GM23338 (cell line): ENCODE measurements at regions not wholly inside any gene's neighbourhood (a gene's known extent, or its start where the extent isn't known, plus 50 kb on each side); places are given as distances from the start of the nearest gene placed in this dataset.

ENCODE experiments used
- ATAC-seq: fragments of 200-7000 bp; cut with Tn5 transposase; 3 replicates; pipeline ENCODE4 v1.9.1; 2020
- DNase-seq: peaks from one replicate; pipeline ENCODE4 v3.0.0-alpha.2; 2015; ENCODE audit warnings: low spot score
- H2AFZ ChIP-seq: fragments of 200-600 bp; sonication (generic); 2 replicates; pipeline ENCODE4 v1.8.0; 2016; ENCODE audit warnings: antibody characterized with exemption, mild to moderate bottlenecking, moderate library complexity
- H3F3A ChIP-seq: fragments of 200-600 bp; sonication (generic); replicated peaks from 2 replicates; pipeline ENCODE4 v1.8.0; 2017; ENCODE audit warnings: antibody characterized with exemption, mixed run types, low read depth
- H3K27ac ChIP-seq: fragments of 200-600 bp; sonication (generic); 2 replicates; pipeline ENCODE4 v1.6.1; 2016; ENCODE audit warnings: low read depth
- H3K27me3 ChIP-seq: fragments of 200-600 bp; sonication (generic); 2 replicates; pipeline ENCODE4 v1.8.0; 2016; ENCODE audit warnings: mild to moderate bottlenecking, mixed run types, moderate library complexity; ENCODE audit not compliant: insufficient read depth
- H3K36me3 ChIP-seq: fragments of 200-600 bp; sonication (generic); 2 replicates; pipeline ENCODE4 v1.8.0; 2016; ENCODE audit warnings: mild to moderate bottlenecking; ENCODE audit not compliant: insufficient read depth
- H3K4me1 ChIP-seq: fragments of 200-600 bp; sonication (generic); 2 replicates; pipeline ENCODE4 v1.8.0; 2016; ENCODE audit warnings: mild to moderate bottlenecking, moderate library complexity; ENCODE audit not compliant: insufficient read depth
- H3K4me2 ChIP-seq: fragments of 200-600 bp; sonication (generic); 2 replicates; pipeline ENCODE4 v1.7.1; 2017; ENCODE audit warnings: mixed run types
- H3K4me3 ChIP-seq: fragments of 200-600 bp; sonication (generic); 2 replicates; pipeline ENCODE4 v1.6.1; 2016; ENCODE audit warnings: mixed run types
- H3K79me2 ChIP-seq: fragments of 200-600 bp; sonication (generic); replicated peaks from 2 replicates; pipeline ENCODE4 v1.8.0; 2017; ENCODE audit warnings: mild to moderate bottlenecking; ENCODE audit not compliant: insufficient read depth
- H3K9me2 ChIP-seq: fragments of 200-600 bp; sonication (generic); 2 replicates; pipeline ENCODE4 v1.8.0; 2017; ENCODE audit not compliant: insufficient read depth
- H4K20me1 ChIP-seq: fragments of 200-600 bp; sonication (generic); replicated peaks from 2 replicates; pipeline ENCODE4 v1.8.0; 2017; ENCODE audit warnings: mild to moderate bottlenecking; ENCODE audit not compliant: insufficient read depth
- H3K27ac Mint-ChIP-seq: 2 replicates; pipeline ENCODE4 v1.8.0; 2020; ENCODE audit warnings: inconsistent platforms, mild to moderate bottlenecking, moderate library complexity, mixed read lengths
- H3K27me3 Mint-ChIP-seq: 3 replicates; pipeline ENCODE4 v1.8.0; 2022; ENCODE audit warnings: low read depth, mild to moderate bottlenecking, moderate library complexity, mixed read lengths, inconsistent platforms; ENCODE audit not compliant: insufficient read depth, poor library complexity
- H3K36me3 Mint-ChIP-seq: 3 replicates; pipeline ENCODE4 v1.8.0; 2021; ENCODE audit warnings: low read depth, mild to moderate bottlenecking, inconsistent platforms, moderate library complexity, mixed read lengths
- H3K4me1 Mint-ChIP-seq: 3 replicates; pipeline ENCODE4 v1.8.0; 2020; ENCODE audit warnings: mild to moderate bottlenecking, inconsistent platforms, mixed read lengths
- H3K4me3 Mint-ChIP-seq: 3 replicates; pipeline ENCODE4 v1.8.0; 2021; ENCODE audit warnings: moderate library complexity, mild to moderate bottlenecking, inconsistent platforms, mixed read lengths
- H3K9me3 Mint-ChIP-seq: 3 replicates; pipeline ENCODE4 v1.8.0; 2020; ENCODE audit warnings: moderate library complexity, mild to moderate bottlenecking, inconsistent platforms, mixed read lengths
- CREB1 ChIP-seq: fragments of 250-450 bp; sonication (Bioruptor Pico); IDR thresholded peaks from 2 replicates; pipeline ENCODE4 v1.5.0; 2020; ENCODE audit warnings: low read depth, mild to moderate bottlenecking, moderate library complexity
- NANOG ChIP-seq: IDR thresholded peaks from 2 replicates; pipeline ENCODE4 v1.6.1; 2016; ENCODE audit warnings: antibody characterized with exemption, borderline replicate concordance
- POLR2AphosphoS5 ChIP-seq: IDR thresholded peaks from 2 replicates; pipeline ENCODE4 v1.6.1; 2016; ENCODE audit warnings: antibody characterized with exemption, low read depth
- TF ChIP-seq, protein P1 (sequence below), 2 experiments: fragments of 200-600 bp in 1 of 2; sonication (generic) in 1 of 2; conservative IDR thresholded peaks; 2 replicates each; pipeline versions ENCODE4 v1.5.1 to v1.6.1; 2016 to 2017; ENCODE audit warnings: antibody characterized with exemption in 2 of 2, low read depth in 2 of 2, mild to moderate bottlenecking in 2 of 2, moderate library complexity in 1 of 2
- TF ChIP-seq, protein P2 (sequence below): IDR thresholded peaks from one replicate; pipeline ENCODE4 v1.6.1; 2018; ENCODE audit warnings: antibody characterized with exemption; ENCODE audit not compliant: unreplicated experiment

DNA sequence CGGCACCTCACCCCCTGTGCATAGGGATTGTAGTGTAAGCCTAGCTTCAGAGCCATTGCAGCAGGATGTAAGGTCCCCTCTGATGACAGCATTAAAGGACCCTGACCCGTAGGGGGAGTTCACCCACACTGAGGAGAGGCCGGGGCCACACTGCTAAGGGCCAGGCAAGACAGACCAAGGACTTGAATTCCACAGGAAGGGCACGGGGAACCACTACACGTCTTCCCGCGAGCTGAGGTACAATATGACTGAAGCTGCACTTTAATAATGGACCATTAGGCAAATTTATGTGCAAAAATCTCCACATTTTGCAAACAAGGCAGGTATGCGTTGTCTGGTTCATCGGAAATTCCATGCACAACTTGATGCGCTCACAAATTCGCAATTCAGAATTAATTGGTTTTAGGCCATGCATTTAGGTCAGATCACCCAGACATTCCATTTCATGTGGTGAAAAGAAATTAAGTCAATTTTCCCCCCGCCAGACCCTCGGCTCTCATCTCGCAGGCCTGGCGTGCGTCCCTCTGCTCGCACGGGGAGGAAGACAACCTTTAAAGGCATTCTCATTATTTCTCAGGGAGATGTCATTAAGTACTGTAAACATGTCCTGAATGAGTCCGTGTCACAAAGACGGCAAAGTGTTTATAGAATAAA lies 111.8 kb downstream of the FOXA2 start:
- ATAC-seq = peak; percentile 89
- Histone ChIP-seq H3F3A (no peaks in the 10 kb centered on the region), H2AFZ (no peak overlapping the region), H4K20me1 (no peaks in the 10 kb centered on the region), H3K36me3 (no peaks in the 10 kb centered on the region), H3K4me1 (no peaks in the 10 kb centered on the region), H3K79me2 (no peaks in the 10 kb centered on the region), H3K4me3 (no peak overlapping the region), H3K27me3 (no peaks in the 10 kb centered on the region), H3K4me2 (no peak overlapping the region), H3K27ac (no peak overlapping the region), H3K9me2 (no peaks in the 10 kb centered on the region)
- no peaks in the 10 kb centered on the region for H3K36me3 Mint-ChIP-seq
- no peak overlapping the region for H3K27ac Mint-ChIP-seq
- H3K27me3 Mint-ChIP-seq = no peaks in the 10 kb centered on the region
- H3K4me3 Mint-ChIP-seq = no peak overlapping the region
- DNase-seq = peak; percentile 57
- peaks cover 3% of the 10 kb centered on the region; the same call in 1 of the 3 replicates for H3K9me3 Mint-ChIP-seq
- H3K4me1 Mint-ChIP-seq = peaks cover 3% of the 10 kb centered on the region; the same call in 1 of the 3 replicates
- no peak for TF ChIP-seq CREB1 (CRISPR knock-in tag)
- TF ChIP-seq, protein P1, sequence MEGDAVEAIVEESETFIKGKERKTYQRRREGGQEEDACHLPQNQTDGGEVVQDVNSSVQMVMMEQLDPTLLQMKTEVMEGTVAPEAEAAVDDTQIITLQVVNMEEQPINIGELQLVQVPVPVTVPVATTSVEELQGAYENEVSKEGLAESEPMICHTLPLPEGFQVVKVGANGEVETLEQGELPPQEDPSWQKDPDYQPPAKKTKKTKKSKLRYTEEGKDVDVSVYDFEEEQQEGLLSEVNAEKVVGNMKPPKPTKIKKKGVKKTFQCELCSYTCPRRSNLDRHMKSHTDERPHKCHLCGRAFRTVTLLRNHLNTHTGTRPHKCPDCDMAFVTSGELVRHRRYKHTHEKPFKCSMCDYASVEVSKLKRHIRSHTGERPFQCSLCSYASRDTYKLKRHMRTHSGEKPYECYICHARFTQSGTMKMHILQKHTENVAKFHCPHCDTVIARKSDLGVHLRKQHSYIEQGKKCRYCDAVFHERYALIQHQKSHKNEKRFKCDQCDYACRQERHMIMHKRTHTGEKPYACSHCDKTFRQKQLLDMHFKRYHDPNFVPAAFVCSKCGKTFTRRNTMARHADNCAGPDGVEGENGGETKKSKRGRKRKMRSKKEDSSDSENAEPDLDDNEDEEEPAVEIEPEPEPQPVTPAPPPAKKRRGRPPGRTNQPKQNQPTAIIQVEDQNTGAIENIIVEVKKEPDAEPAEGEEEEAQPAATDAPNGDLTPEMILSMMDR (conservative IDR thresholded peaks at IDR 0.05; ENCODE audit: low read depth in 2 of 2) = peak; percentile 31 to 51; a peak in 3 of 4 replicates

DNA sequence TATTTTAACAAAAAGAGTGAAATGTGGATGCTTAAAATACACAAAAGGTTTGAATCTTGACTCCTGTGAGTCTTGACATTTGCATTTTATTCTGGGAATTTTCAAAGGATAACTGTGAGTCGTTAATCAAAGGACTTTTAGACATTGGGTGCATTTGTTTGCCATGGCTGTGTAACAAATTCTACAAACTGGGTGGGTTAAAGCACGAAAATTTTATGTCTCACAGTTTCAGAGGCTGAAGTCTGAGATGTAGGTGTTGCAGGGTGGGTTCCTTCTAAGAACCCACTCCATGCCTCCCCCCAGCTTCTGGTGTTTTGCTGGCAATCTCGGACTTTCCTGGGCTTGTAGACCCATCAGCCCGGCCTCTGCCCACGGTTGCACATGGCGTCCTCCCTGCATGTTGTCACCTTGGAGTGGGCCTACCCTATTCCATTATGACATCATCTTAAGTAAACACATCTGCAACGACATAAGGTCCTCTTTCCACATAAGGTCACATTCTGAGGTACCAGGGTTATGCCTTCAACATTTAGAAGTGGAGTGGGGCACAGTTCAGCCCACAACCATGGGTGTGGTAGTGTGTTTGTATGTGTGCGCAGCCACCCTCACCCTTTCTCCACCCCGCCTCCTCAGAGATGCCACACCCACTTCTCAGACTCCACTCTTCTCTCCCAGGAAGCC lies 113.1 kb downstream of the FOXA2 start:
- Mint-ChIP-seq H3K4me1 (peaks cover 3% of the 10 kb centered on the region; the same call in 1 of the 3 replicates), H3K36me3 (no peaks in the 10 kb centered on the region), H3K27ac (no peak overlapping the region), H3K27me3 (peaks cover 4% of the 10 kb centered on the region), H3K9me3 (peaks cover 3% of the 10 kb centered on the region; the same call in 1 of the 3 replicates), H3K4me3 (no peak overlapping the region)
- no peak overlapping the region for H3K4me3 ChIP-seq
- H2AFZ ChIP-seq = no peak overlapping the region
- no peaks in the 10 kb centered on the region for H3K79me2 ChIP-seq
- no peaks in the 10 kb centered on the region for H3F3A ChIP-seq
- ATAC-seq (no peak), DNase-seq (no peak)
- H3K9me2 ChIP-seq = no peaks in the 10 kb centered on the region
- no peak overlapping the region for H3K27ac ChIP-seq
- no peaks in the 10 kb centered on the region; the same call in 1 of the 2 replicates for H3K27me3 ChIP-seq
- TF ChIP-seq NANOG = no peak
- TF ChIP-seq POLR2AphosphoS5 = no peak
- no peak for TF ChIP-seq CREB1 (CRISPR knock-in tag)
- TF ChIP-seq, protein P2, sequence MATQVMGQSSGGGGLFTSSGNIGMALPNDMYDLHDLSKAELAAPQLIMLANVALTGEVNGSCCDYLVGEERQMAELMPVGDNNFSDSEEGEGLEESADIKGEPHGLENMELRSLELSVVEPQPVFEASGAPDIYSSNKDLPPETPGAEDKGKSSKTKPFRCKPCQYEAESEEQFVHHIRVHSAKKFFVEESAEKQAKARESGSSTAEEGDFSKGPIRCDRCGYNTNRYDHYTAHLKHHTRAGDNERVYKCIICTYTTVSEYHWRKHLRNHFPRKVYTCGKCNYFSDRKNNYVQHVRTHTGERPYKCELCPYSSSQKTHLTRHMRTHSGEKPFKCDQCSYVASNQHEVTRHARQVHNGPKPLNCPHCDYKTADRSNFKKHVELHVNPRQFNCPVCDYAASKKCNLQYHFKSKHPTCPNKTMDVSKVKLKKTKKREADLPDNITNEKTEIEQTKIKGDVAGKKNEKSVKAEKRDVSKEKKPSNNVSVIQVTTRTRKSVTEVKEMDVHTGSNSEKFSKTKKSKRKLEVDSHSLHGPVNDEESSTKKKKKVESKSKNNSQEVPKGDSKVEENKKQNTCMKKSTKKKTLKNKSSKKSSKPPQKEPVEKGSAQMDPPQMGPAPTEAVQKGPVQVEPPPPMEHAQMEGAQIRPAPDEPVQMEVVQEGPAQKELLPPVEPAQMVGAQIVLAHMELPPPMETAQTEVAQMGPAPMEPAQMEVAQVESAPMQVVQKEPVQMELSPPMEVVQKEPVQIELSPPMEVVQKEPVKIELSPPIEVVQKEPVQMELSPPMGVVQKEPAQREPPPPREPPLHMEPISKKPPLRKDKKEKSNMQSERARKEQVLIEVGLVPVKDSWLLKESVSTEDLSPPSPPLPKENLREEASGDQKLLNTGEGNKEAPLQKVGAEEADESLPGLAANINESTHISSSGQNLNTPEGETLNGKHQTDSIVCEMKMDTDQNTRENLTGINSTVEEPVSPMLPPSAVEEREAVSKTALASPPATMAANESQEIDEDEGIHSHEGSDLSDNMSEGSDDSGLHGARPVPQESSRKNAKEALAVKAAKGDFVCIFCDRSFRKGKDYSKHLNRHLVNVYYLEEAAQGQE = no peak
- no peaks in the 10 kb centered on the region for H3K36me3 ChIP-seq
- H3K4me1 ChIP-seq = no peaks in the 10 kb centered on the region
- H4K20me1 ChIP-seq = no peaks in the 10 kb centered on the region
- no peak overlapping the region for H3K4me2 ChIP-seq
